Kidney epithelial cell (primary cell): ENCODE measurements at regions not wholly inside any gene's neighbourhood (a gene's known extent, or its start where the extent isn't known, plus 50 kb on each side); places are given as distances from the start of the nearest gene placed in this dataset.

ENCODE experiments used
- DNase-seq: peaks from one replicate; pipeline ENCODE4 v3.0.0-alpha.2; 2010; ENCODE audit warnings: low read depth
- H3K27me3 ChIP-seq: 2 replicates; pipeline ENCODE4 v1.6.0; 2011; ENCODE audit warnings: low read length; ENCODE audit not compliant: control insufficient read depth, insufficient read depth
- H3K36me3 ChIP-seq: 2 replicates; pipeline ENCODE4 v1.5.1; 2011; ENCODE audit warnings: low read length; ENCODE audit not compliant: control insufficient read depth, insufficient read depth
- H3K4me3 ChIP-seq: 2 replicates; pipeline ENCODE4 v1.5.1; 2011; ENCODE audit warnings: low read depth, mild to moderate bottlenecking, control low read depth, low read length
- CTCF ChIP-seq: IDR thresholded peaks from 2 replicates; pipeline ENCODE4 v1.5.1; 2011; ENCODE audit warnings: mild to moderate bottlenecking, moderate library complexity, low read length, control low read depth, inconsistent platforms; ENCODE audit not compliant: insufficient read depth, poor library complexity, severe bottlenecking

GRCh38 chr2:146623771-146624170, 1221.1 kb upstream of the ACVR2A start:
- no peaks in the 10 kb centered on the region for H3K36me3 ChIP-seq
- no peak overlapping the region for H3K4me3 ChIP-seq
- no peak for TF ChIP-seq CTCF
- no peak for DNase-seq
- H3K27me3 ChIP-seq = no peaks in the 10 kb centered on the region

GRCh38 chr2:146621656-146622055, 1223.2 kb upstream of the ACVR2A start:
- H3K27me3 ChIP-seq = no peaks in the 10 kb centered on the region
- no peak for DNase-seq
- TF ChIP-seq CTCF = no peak
- H3K4me3 ChIP-seq = no peak overlapping the region
- H3K36me3 ChIP-seq = no peaks in the 10 kb centered on the region

DNA sequence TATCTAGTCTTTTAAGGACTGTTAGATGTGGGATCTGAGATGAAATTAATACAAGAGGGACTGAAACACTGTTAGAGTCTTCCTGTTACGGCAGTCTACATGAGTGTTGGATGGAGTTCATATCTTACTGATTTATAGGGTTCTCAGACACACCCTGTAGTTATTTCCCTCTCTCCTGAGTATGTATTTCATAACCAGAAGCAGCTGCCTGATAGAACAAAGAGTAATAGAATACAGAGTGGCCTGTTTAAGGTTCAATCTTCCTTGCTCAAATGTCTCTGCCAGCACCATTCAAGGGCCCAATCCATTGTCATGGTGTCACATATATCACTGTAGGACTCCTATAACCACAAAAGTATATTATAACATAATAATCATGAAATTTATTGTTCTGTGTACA, 1229.1 kb upstream of the ACVR2A start:
- Histone ChIP-seq H3K36me3 (no peaks in the 10 kb centered on the region), H3K27me3 (no peaks in the 10 kb centered on the region), H3K4me3 (no peak overlapping the region)
- DNase-seq = no peak
- no peak for TF ChIP-seq CTCF

DNA sequence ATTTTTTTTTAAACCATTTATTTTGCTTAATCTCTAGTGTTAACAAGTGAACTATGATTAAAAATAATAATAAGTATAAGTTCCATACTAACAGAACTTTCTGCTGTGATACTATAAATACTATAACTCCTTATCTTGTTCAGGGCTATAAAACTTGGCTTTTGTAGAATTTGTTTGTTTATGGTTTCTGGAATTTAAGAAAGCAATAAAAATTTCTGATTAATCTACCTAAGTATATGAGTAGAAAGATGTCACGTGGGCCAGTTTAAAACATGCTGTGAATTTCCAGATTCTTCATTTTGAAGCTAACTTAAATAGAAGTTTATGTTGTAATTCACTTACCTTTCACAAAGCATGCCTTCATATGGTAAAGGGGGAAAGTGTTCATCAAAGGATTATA, 1236.3 kb upstream of the ACVR2A start:
- no peak for TF ChIP-seq CTCF

DNA sequence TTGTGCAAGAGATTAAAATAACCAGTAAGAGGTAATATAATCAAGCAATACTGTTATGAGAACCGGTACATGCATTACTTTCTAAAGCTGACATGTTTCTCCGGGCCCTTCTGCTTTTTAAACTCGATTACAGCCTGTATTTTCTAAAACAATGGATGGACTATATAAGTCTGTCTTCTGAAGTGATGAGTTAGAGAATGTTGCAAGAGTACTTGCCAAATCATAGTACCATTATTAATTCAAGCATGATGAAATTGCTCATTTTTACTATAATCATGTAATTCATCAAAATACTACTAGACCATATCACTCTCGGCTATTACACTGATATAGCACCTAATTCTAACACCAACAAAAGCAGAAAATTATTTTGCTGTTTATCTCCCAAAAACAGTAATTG, 1240.3 kb upstream of the ACVR2A start:
- DNase-seq = no peak
- TF ChIP-seq CTCF = no peak
- H3K4me3 ChIP-seq = no peak overlapping the region
- H3K36me3 ChIP-seq = no peaks in the 10 kb centered on the region
- no peaks in the 10 kb centered on the region for H3K27me3 ChIP-seq

More for the DNA sequence above, 1236.3 kb upstream of the ACVR2A start:
- Histone ChIP-seq H3K27me3 (no peaks in the 10 kb centered on the region), H3K4me3 (no peak overlapping the region), H3K36me3 (no peaks in the 10 kb centered on the region)
- DNase-seq = no peak

GRCh38 chr2:146602856-146603255, 1242.0 kb upstream of the ACVR2A start:
- no peak for DNase-seq
- Histone ChIP-seq H3K4me3 (no peak overlapping the region), H3K27me3 (no peaks in the 10 kb centered on the region), H3K36me3 (no peaks in the 10 kb centered on the region)
- TF ChIP-seq CTCF = no peak
